NB4 (cell line): ENCODE measurements at regions not wholly inside any gene's neighbourhood (a gene's known extent, or its start where the extent isn't known, plus 50 kb on each side); places are given as distances from the start of the nearest gene placed in this dataset.

ENCODE experiments used
- CTCF ChIP-seq: IDR thresholded peaks from one replicate; pipeline ENCODE4 v1.5.1; 2012; ENCODE audit warnings: low read depth, low read length
- MYC ChIP-seq: IDR thresholded peaks from 2 replicates; pipeline ENCODE4 v1.6.1; 2011; ENCODE audit warnings: low read depth, low read length
- POLR2A ChIP-seq: IDR thresholded peaks from 2 replicates; pipeline ENCODE4 v1.6.1; 2011; ENCODE audit warnings: mild to moderate bottlenecking; ENCODE audit not compliant: insufficient read length; ENCODE audit errors: extremely low read depth
- TF ChIP-seq, protein P1 (sequence below): IDR thresholded peaks from 2 replicates; pipeline ENCODE4 v1.6.1; 2011; ENCODE audit warnings: low read depth, low read length

DNA sequence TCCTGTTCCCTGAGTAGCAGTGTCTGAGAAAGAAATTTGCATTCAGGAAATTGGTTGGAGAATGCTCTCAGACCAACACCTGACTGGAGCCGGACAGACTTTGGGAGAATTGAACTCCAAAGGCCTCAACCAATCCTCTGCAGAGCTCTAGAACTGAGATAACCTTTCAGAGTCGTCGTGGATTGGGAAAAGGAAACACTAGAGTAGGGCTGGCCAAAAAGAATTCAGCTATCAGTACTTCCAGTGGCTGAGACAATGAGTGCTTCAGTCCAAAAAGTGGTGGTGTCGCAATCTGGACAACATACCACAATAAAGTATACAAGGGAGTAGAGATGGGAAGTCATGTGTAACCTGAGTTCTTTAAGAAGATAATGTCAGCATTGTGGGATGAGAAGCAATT is 377.1 kb downstream of the SLC16A7 start:
- TF ChIP-seq, protein P1, sequence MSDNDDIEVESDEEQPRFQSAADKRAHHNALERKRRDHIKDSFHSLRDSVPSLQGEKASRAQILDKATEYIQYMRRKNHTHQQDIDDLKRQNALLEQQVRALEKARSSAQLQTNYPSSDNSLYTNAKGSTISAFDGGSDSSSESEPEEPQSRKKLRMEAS = no peak
- no peak for TF ChIP-seq CTCF
- no peak for TF ChIP-seq POLR2A
- TF ChIP-seq MYC = no peak
